IMR-90 (cell line): ENCODE measurements at regions not wholly inside any gene's neighbourhood (a gene's known extent, or its start where the extent isn't known, plus 50 kb on each side); places are given as distances from the start of the nearest gene placed in this dataset.

Experiments used
- BHLHE40 ChIP-seq: fragments of 150-350 bp; IDR thresholded peaks from 2 replicates; pipeline ENCODE4 v1.6.1; 2016; ENCODE audit warnings: mild to moderate bottlenecking, low read depth, low read length
- CEBPB ChIP-seq: IDR thresholded peaks from 2 replicates; pipeline ENCODE4 v1.6.1; 2012; ENCODE audit warnings: low read depth, low read length, improper control_type of control experiment
- MAFK ChIP-seq: IDR thresholded peaks from 2 replicates; pipeline ENCODE4 v1.6.1; 2012; ENCODE audit warnings: low read depth, low read length, improper control_type of control experiment
- MXI1 ChIP-seq: IDR thresholded peaks from 2 replicates; pipeline ENCODE4 v1.6.1; 2012; ENCODE audit warnings: low read depth, mild to moderate bottlenecking, low read length, moderate library complexity, borderline replicate concordance
- NFE2L2 ChIP-seq: fragments of 150-350 bp; IDR thresholded peaks from 2 replicates; pipeline ENCODE4 v1.6.1; 2016; ENCODE audit warnings: low read depth, mild to moderate bottlenecking, low read length
- POLR2A ChIP-seq: IDR thresholded peaks from 2 replicates; pipeline ENCODE4 v1.6.1; 2012; ENCODE audit warnings: mild to moderate bottlenecking, low read depth, low read length
- SMC3 ChIP-seq: fragments of 150-350 bp; IDR thresholded peaks from 2 replicates; pipeline ENCODE4 v1.6.1; 2016; ENCODE audit warnings: low read depth, mild to moderate bottlenecking, antibody characterized with exemption, low read length, moderate library complexity
- TF ChIP-seq, protein P1 (sequence below): conservative IDR thresholded peaks from 2 replicates; pipeline ENCODE4 v1.5.1; 2012; ENCODE audit warnings: mild to moderate bottlenecking, low read depth, low read length, improper control_type of control experiment

- TF ChIP-seq, protein P1, sequence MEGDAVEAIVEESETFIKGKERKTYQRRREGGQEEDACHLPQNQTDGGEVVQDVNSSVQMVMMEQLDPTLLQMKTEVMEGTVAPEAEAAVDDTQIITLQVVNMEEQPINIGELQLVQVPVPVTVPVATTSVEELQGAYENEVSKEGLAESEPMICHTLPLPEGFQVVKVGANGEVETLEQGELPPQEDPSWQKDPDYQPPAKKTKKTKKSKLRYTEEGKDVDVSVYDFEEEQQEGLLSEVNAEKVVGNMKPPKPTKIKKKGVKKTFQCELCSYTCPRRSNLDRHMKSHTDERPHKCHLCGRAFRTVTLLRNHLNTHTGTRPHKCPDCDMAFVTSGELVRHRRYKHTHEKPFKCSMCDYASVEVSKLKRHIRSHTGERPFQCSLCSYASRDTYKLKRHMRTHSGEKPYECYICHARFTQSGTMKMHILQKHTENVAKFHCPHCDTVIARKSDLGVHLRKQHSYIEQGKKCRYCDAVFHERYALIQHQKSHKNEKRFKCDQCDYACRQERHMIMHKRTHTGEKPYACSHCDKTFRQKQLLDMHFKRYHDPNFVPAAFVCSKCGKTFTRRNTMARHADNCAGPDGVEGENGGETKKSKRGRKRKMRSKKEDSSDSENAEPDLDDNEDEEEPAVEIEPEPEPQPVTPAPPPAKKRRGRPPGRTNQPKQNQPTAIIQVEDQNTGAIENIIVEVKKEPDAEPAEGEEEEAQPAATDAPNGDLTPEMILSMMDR = peak; percentile 47
- no peak for TF ChIP-seq POLR2A
- no peak for TF ChIP-seq NFE2L2
- peak; percentile 34 for TF ChIP-seq SMC3
- no peak for TF ChIP-seq MXI1
- TF ChIP-seq CEBPB = no peak
- TF ChIP-seq BHLHE40 = no peak
- no peak for TF ChIP-seq MAFK
Measured at GRCh38 chr10:123583639-123584418, 82.3 kb upstream of the GPR26 start.
